ENCODE measurements at regions not wholly inside any gene's neighbourhood (a gene's known extent, or its start where the extent isn't known, plus 50 kb on each side); places are given as distances from the start of the nearest gene placed in this dataset.
"Not testable (repeated sequence)": the region's sequence is repeated elsewhere in the genome, so short reads cannot be mapped to it uniquely, and the experiment has no call there.

- no peak for DNase-seq (ENCODE audit: extremely low read depth in 1 of 11, low read depth in 9 of 11, low spot score in 4 of 11)
Observed at GRCh38 chr19:29017788-29018187, 195.2 kb downstream of the UQCRFS1 start.

- no peak for DNase-seq (ENCODE audit: extremely low read depth in 1 of 11, low read depth in 9 of 11, low spot score in 4 of 11)
Observed at GRCh38 chr19:29016926-29017760, 195.8 kb downstream of the UQCRFS1 start.

- no peak for DNase-seq (ENCODE audit: extremely low read depth in 1 of 11, low read depth in 9 of 11, low spot score in 4 of 11)
Observed at GRCh38 chr19:29016353-29016752, 196.6 kb downstream of the UQCRFS1 start.

- DNase-seq (ENCODE audit: extremely low read depth in 1 of 11, low read depth in 9 of 11, low spot score in 4 of 11), result no peak
Observed at GRCh38 chr19:29015569-29015968, 197.4 kb downstream of the UQCRFS1 start.

GRCh38 chr19:29014857-29015436 is 198.0 kb downstream of the UQCRFS1 start:
- DNase-seq (ENCODE audit: extremely low read depth in 1 of 11, low read depth in 9 of 11, low spot score in 4 of 11), result no peak

- DNase-seq (ENCODE audit: extremely low read depth in 1 of 11, low read depth in 9 of 11, low spot score in 4 of 11), result no peak
Observed at GRCh38 chr19:29013988-29014387, 199.0 kb downstream of the UQCRFS1 start.

GRCh38 chr19:29013325-29013724 is 199.6 kb downstream of the UQCRFS1 start:
- no peak for DNase-seq (ENCODE audit: extremely low read depth in 1 of 11, low read depth in 9 of 11, low spot score in 4 of 11)

- no peak for DNase-seq (ENCODE audit: extremely low read depth in 1 of 11, low read depth in 9 of 11, low spot score in 4 of 11)
Observed at GRCh38 chr19:29012457-29012856, 200.5 kb downstream of the UQCRFS1 start.

GRCh38 chr19:29010276-29010675 is 202.7 kb downstream of the UQCRFS1 start:
- no peak for DNase-seq (ENCODE audit: extremely low read depth in 1 of 11, low read depth in 9 of 11, low spot score in 4 of 11)

GRCh38 chr19:29006057-29006735 is 206.8 kb downstream of the UQCRFS1 start:
- DNase-seq (ENCODE audit: extremely low read depth in 1 of 11, low read depth in 9 of 11, low spot score in 4 of 11), result no peak

- no peak for DNase-seq (ENCODE audit: extremely low read depth in 1 of 11, low read depth in 9 of 11, low spot score in 4 of 11)
Observed at GRCh38 chr19:29004796-29005195, 208.2 kb downstream of the UQCRFS1 start.

- no peak for DNase-seq (ENCODE audit: extremely low read depth in 1 of 11, low read depth in 9 of 11, low spot score in 4 of 11)
Observed at GRCh38 chr19:29003641-29004409, 209.1 kb downstream of the UQCRFS1 start.

- DNase-seq (ENCODE audit: extremely low read depth in 1 of 11, low read depth in 9 of 11, low spot score in 4 of 11), result no peak
Observed at GRCh38 chr19:29002336-29002735, 210.6 kb downstream of the UQCRFS1 start.

GRCh38 chr19:29001597-29002245 is 211.2 kb downstream of the UQCRFS1 start:
- peak in 1 of 11 donors; percentile 40 for DNase-seq (ENCODE audit: extremely low read depth in 1 of 11, low read depth in 9 of 11, low spot score in 4 of 11)

- DNase-seq (ENCODE audit: extremely low read depth in 1 of 11, low read depth in 9 of 11, low spot score in 4 of 11), result peak in 6 of 11 donors; percentile 30 to 72 (median 51)
Observed at GRCh38 chr19:29001141-29001581, 211.8 kb downstream of the UQCRFS1 start.

GRCh38 chr19:28999724-29000433 is 213.1 kb downstream of the UQCRFS1 start:
- DNase-seq (ENCODE audit: extremely low read depth in 1 of 11, low read depth in 9 of 11, low spot score in 4 of 11), result no peak

GRCh38 chr19:28998974-28999373 is 214.0 kb downstream of the UQCRFS1 start:
- no peak for DNase-seq (ENCODE audit: extremely low read depth in 1 of 11, low read depth in 9 of 11, low spot score in 4 of 11)

GRCh38 chr19:28997866-28998265 is 215.1 kb downstream of the UQCRFS1 start:
- not testable (repeated sequence) for DNase-seq (ENCODE audit: extremely low read depth in 1 of 11, low read depth in 9 of 11, low spot score in 4 of 11)
